Peyer's patch (tissue), 4 donors: ENCODE measurements at regions not wholly inside any gene's neighbourhood (a gene's known extent, or its start where the extent isn't known, plus 50 kb on each side); places are given as distances from the start of the nearest gene placed in this dataset.
"Not testable (repeated sequence)": the region's sequence is repeated elsewhere in the genome, so short reads cannot be mapped to it uniquely, and the experiment has no call there.

Experiments
- DNase-seq, 3 donors: peaks; one replicate each; pipeline ENCODE4 v3.0.0-alpha.2; 2017 to 2019
- H3K27ac ChIP-seq, 4 donors: fragments of 200-600 bp; sonication (generic); one replicate each; pipeline ENCODE4 v1.5.1; 2016 to 2019
- H3K27me3 ChIP-seq, 2 donors: fragments of 200-600 bp; sonication (generic); one replicate each; pipeline ENCODE4 v1.5.1; 2019
- H3K36me3 ChIP-seq, 3 donors: fragments of 200-600 bp; sonication (generic); one replicate each; pipeline ENCODE4 v1.5.1; 2016 to 2019
- H3K4me1 ChIP-seq, 4 donors: fragments of 200-600 bp; sonication (generic); one replicate each; pipeline ENCODE4 v1.5.1; 2016 to 2019
- H3K4me3 ChIP-seq, 4 donors: fragments of 200-600 bp; sonication (generic); 1 replicate in 3 of 4; 2 replicates in 1 of 4; pipeline ENCODE4 v1.5.1; 2016 to 2019; ENCODE audit warnings: mild to moderate bottlenecking in 1 of 4
- H3K9me3 ChIP-seq, 4 donors: fragments of 200-600 bp; sonication (generic); one replicate each; pipeline ENCODE4 v1.5.1; 2016 to 2019; ENCODE audit warnings: mild to moderate bottlenecking in 1 of 4
- CTCF ChIP-seq, 6 experiments: fragments of 450-650 bp in 4 of 6; fragments of 200-600 bp in 2 of 6; sonication (generic) in 1 of 6; IDR thresholded peaks; one replicate each; pipeline ENCODE4 v1.5.1; 2017 to 2019; ENCODE audit warnings: antibody characterized with exemption in 6 of 6, mild to moderate bottlenecking in 3 of 6, moderate library complexity in 1 of 6
- POLR2A ChIP-seq, 2 donors: fragments of 450-650 bp; IDR thresholded peaks; one replicate each; pipeline ENCODE4 v1.5.1; 2017; ENCODE audit warnings: antibody characterized with exemption in 2 of 2, mild to moderate bottlenecking in 2 of 2, moderate library complexity in 2 of 2

DNA sequence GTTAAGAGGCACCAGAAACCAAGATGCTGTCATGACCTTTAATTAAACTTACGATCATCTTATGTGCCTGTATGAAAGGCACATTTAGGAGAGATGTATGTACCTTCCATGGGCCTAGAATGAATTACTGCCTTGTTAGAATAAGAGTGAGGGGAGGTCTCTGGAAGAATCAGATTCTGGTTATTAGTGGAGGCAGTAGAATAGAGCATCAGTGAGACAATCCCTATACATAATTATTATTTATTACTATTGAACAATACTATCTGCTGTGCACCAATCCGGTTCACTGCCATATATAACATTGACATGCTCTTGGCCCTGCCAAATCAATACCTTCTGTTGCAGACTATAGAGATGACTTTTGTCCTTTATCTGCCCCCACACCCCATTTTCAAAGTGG is 776.5 kb downstream of the DHX35 start:
- Histone ChIP-seq H3K9me3 (no peaks in the 10 kb centered on the region), H3K27me3 (no peaks in the 10 kb centered on the region), H3K4me1 (no peaks in the 10 kb centered on the region), H3K27ac (no peak overlapping the region), H3K36me3 (no peaks in the 10 kb centered on the region), H3K4me3 (no peak overlapping the region)
- DNase-seq = no peak
- TF ChIP-seq POLR2A (IDR thresholded peaks at IDR 0.05) (no peak), CTCF (IDR thresholded peaks at IDR 0.05) (no peak)

DNA sequence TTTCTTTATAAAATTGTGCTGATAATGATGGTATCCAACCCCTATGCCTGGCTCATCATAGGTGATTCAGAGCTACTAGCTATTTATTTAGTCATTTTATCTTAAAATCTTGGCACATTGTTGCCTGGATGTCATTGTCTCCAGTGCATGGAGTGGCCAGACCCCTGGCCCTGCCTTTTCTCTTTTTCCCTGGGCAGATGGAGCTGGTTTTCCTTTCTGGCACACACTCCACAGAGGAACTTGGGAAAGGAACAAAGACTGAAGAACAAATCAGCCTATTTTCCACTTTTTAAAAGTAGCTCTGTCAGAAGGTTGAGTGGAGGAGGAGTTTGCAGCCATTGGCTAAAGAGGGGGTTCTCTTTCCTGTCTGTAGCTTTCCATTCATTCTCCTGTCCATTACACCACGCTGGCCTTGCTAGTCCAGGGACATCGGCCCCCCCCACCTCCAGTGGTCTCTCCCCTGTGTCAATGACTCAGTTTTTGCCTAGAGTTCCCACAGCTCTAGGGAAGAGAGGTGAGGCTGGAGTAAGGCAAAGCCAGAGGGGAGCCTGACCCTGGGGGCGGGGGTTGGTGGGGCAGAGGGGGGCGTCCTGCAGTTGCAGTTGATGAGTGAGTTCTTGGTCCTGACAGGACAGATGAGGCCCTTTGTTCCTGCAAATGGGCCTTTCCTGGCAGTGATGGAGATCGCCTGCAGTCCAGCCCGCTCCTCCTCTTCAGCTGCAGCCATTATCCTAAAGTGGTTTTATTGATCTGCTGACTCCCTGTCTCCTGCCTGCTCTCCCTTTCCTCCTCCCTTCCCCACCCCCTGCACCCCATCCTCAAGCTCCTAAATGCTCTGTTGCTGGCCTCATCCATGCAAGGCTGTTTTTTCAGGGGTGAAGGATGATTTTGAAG is 774.5 kb downstream of the DHX35 start:
- TF ChIP-seq CTCF (IDR thresholded peaks at IDR 0.05) (no peak), POLR2A (IDR thresholded peaks at IDR 0.05) (no peak)
- Histone ChIP-seq H3K9me3 (no peaks in the 10 kb centered on the region), H3K27me3 (no peaks in the 10 kb centered on the region), H3K4me1 (no peaks in the 10 kb centered on the region), H3K36me3 (no peaks in the 10 kb centered on the region), H3K27ac (no peak overlapping the region), H3K4me3 (no peak overlapping the region)
- DNase-seq = no peak

DNA sequence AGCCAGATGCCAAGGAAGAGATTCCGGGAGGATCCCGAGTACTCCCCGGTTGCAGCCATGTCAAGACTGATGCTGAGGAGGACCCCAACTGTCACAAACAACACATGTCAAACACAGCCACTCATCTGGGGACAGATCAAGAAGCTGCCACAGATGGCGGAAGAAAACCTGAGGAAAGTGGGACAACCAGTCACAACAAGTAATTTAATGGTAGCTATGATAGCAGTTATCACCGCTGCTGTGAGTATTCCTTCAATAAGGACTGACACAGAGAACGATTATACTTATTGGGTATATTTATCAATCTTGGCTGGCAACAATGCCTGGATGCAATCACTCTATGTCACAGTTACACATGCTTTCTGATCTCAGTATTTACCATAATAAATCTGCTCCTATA is 763.4 kb downstream of the DHX35 start:
- H3K4me1 ChIP-seq, DNase-seq, H3K36me3 ChIP-seq, H3K27me3 ChIP-seq, H3K4me3 ChIP-seq, H3K27ac ChIP-seq: not testable (repeated sequence)
- H3K9me3 ChIP-seq = peaks cover 0 to 11% (median 5%) of the 10 kb centered on the region in 4 donors

- H3K36me3 ChIP-seq = no peaks in the 10 kb centered on the region
- TF ChIP-seq CTCF (IDR thresholded peaks at IDR 0.05) (no peak), POLR2A (IDR thresholded peaks at IDR 0.05) (no peak)
Measured at GRCh38 chr20:39719293-39719692, 757.1 kb downstream of the DHX35 start.

GRCh38 chr20:39717936-39718335 is 755.8 kb downstream of the DHX35 start:
- no peaks in the 10 kb centered on the region for H3K27me3 ChIP-seq
- no peak overlapping the region for H3K27ac ChIP-seq
- H3K36me3 ChIP-seq = no peaks in the 10 kb centered on the region
- TF ChIP-seq POLR2A (IDR thresholded peaks at IDR 0.05) = no peak
- no peak for TF ChIP-seq CTCF (IDR thresholded peaks at IDR 0.05)
- no peaks in the 10 kb centered on the region for H3K4me1 ChIP-seq
- DNase-seq = no peak
- no peaks in the 10 kb centered on the region for H3K9me3 ChIP-seq
- H3K4me3 ChIP-seq = no peak overlapping the region

More at GRCh38 chr20:39719293-39719692, 757.1 kb downstream of the DHX35 start:
- no peak for DNase-seq
- Histone ChIP-seq H3K27ac (no peak overlapping the region), H3K4me1 (no peaks in the 10 kb centered on the region), H3K4me3 (no peak overlapping the region), H3K27me3 (no peaks in the 10 kb centered on the region), H3K9me3 (no peaks in the 10 kb centered on the region)

GRCh38 chr20:39716796-39717341 is 754.7 kb downstream of the DHX35 start:
- no peak for TF ChIP-seq POLR2A (IDR thresholded peaks at IDR 0.05)
- no peak for TF ChIP-seq CTCF (IDR thresholded peaks at IDR 0.05)
- H3K36me3 ChIP-seq = no peaks in the 10 kb centered on the region
- H3K4me1 ChIP-seq = no peaks in the 10 kb centered on the region
- DNase-seq = no peak
- H3K9me3 ChIP-seq = no peaks in the 10 kb centered on the region
- H3K27me3 ChIP-seq = no peaks in the 10 kb centered on the region
- H3K27ac ChIP-seq = no peak overlapping the region
- no peak overlapping the region for H3K4me3 ChIP-seq
